ENCODE measurements at regions not wholly inside any gene's neighbourhood (a gene's known extent, or its start where the extent isn't known, plus 50 kb on each side); places are given as distances from the start of the nearest gene placed in this dataset.

DNA sequence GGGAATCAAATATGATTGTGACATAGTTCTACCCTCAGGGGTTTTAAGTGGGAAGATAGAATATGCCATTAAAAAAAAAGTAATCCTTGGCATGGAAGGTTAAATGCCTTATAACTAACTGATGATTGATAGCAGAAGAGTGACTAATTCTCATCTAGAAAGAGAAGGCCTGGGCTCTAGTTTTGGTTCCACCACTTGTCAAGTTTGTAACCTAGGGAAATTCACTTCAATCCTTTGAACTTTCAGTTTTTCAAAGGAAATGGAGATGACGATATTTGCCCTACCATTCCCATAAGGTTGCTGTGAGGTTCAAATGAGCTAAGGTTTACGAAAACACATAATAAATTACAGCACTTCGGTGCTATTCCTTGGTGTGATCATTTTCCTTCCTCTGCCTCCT lies 88.5 kb downstream of the GPR88 start:
- H3K36me3 ChIP-seq (replicated peaks; ENCODE audit: insufficient read depth, low read depth) = no peaks in the 10 kb centered on the region
- TF ChIP-seq EZH2 (IDR thresholded peaks at IDR 0.05; ENCODE audit: borderline replicate concordance) (no peak), EZH2phosphoT487 (IDR thresholded peaks at IDR 0.05; ENCODE audit: low read depth, severe bottlenecking, unreplicated experiment) (no peak)
- TF ChIP-seq, protein P1, sequence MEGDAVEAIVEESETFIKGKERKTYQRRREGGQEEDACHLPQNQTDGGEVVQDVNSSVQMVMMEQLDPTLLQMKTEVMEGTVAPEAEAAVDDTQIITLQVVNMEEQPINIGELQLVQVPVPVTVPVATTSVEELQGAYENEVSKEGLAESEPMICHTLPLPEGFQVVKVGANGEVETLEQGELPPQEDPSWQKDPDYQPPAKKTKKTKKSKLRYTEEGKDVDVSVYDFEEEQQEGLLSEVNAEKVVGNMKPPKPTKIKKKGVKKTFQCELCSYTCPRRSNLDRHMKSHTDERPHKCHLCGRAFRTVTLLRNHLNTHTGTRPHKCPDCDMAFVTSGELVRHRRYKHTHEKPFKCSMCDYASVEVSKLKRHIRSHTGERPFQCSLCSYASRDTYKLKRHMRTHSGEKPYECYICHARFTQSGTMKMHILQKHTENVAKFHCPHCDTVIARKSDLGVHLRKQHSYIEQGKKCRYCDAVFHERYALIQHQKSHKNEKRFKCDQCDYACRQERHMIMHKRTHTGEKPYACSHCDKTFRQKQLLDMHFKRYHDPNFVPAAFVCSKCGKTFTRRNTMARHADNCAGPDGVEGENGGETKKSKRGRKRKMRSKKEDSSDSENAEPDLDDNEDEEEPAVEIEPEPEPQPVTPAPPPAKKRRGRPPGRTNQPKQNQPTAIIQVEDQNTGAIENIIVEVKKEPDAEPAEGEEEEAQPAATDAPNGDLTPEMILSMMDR (IDR thresholded peaks at IDR 0.05; ENCODE audit: poor library complexity) = no peak
- H3K4me2 ChIP-seq = no peak overlapping the region
- DNase-seq (ENCODE audit: low spot score) = no peak
- H2AFZ ChIP-seq = no peak overlapping the region
- no peaks in the 10 kb centered on the region for H3K9me3 ChIP-seq (ENCODE audit: low read depth)
- H3K27ac ChIP-seq = no peak overlapping the region
- H3K27me3 ChIP-seq = no peaks in the 10 kb centered on the region
- H4K20me1 ChIP-seq (ENCODE audit: insufficient read depth, poor library complexity, severe bottlenecking) = no peaks in the 10 kb centered on the region
- no peaks in the 10 kb centered on the region for H3K4me1 ChIP-seq (ENCODE audit: insufficient read depth)
- 91% methylated on average over 3 of the region's 3 CpGs for whole genome bisulfite sequencing (ENCODE audit: low lambda C conversion rate, missing lambda C conversion rate)
- H3K4me3 ChIP-seq = no peak overlapping the region
- no peaks in the 10 kb centered on the region for H3K79me2 ChIP-seq
- H3K9me2 ChIP-seq (replicated peaks; ENCODE audit: insufficient read depth) = no peaks in the 10 kb centered on the region

DNA sequence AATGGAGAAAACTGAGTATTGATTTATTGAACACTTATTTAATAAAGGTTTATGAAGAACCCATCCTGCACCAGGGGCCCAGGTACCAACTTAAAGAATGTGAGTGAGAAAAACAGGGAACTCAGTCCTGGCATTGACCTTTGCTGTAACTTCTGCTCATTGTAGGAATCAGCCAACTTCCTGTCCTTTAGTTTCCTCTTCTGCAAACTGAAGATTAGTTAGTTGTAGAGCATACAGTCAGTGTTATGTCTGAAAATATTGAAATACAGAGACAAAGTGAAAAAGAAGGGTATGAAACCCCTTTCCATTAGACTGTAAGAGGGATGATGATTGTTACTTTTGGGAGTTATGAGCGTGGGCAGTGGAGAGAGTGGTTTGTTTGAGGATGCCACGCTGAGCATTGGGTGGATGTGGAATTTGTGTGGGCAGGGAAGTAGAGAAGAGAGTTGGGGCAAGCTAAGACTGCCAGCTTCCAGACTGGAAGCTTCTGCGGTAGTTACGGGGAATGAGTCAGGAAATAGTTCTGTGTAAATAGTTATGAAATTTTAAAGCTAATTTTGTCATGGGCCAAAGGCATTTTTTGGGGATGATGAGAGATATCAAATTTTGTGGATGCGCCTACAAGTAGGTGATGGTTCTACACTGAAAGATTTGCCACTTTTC lies 89.2 kb downstream of the GPR88 start:
- Histone ChIP-seq H3K4me1 (ENCODE audit: insufficient read depth) (no peaks in the 10 kb centered on the region), H3K27ac (no peak overlapping the region), H3K79me2 (no peaks in the 10 kb centered on the region), H3K9me3 (ENCODE audit: low read depth) (no peaks in the 10 kb centered on the region), H2AFZ (no peak overlapping the region), H3K4me2 (no peak overlapping the region), H4K20me1 (ENCODE audit: insufficient read depth, poor library complexity, severe bottlenecking) (no peaks in the 10 kb centered on the region), H3K9me2 (replicated peaks; ENCODE audit: insufficient read depth) (no peaks in the 10 kb centered on the region), H3K27me3 (no peaks in the 10 kb centered on the region), H3K36me3 (replicated peaks; ENCODE audit: insufficient read depth, low read depth) (no peaks in the 10 kb centered on the region), H3K4me3 (no peak overlapping the region)
- WGBS (ENCODE audit: low lambda C conversion rate, missing lambda C conversion rate) = 95% methylated on average over 5 of the region's 5 CpGs
- DNase-seq (ENCODE audit: low spot score) = no peak
- TF ChIP-seq EZH2phosphoT487 (IDR thresholded peaks at IDR 0.05; ENCODE audit: low read depth, severe bottlenecking, unreplicated experiment) (no peak), EZH2 (IDR thresholded peaks at IDR 0.05; ENCODE audit: borderline replicate concordance) (no peak)
- TF ChIP-seq, protein P1 (IDR thresholded peaks at IDR 0.05; ENCODE audit: poor library complexity) = no peak

DNA sequence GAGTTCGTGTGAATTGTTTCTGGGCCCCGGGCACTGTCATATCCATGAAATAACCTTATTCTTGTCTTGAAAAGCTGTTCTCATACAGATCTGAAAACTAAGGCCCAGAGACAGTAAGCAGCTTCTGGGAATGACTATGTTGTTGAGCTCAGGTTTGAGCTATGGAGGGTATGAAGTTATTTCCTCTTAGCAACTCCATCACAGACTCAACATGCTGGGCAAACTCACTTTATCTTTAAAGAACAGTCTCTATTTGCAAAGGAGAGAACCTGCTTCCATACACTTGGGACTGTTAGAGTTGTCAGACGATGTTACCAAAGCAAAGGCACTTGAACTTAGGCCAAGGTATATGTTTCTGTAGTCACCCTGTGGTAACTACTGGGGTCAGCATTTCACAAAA lies 90.0 kb downstream of the GPR88 start:
- H3K79me2 ChIP-seq = no peaks in the 10 kb centered on the region
- no peak for TF ChIP-seq EZH2phosphoT487 (IDR thresholded peaks at IDR 0.05; ENCODE audit: low read depth, severe bottlenecking, unreplicated experiment)
- TF ChIP-seq, protein P1 (IDR thresholded peaks at IDR 0.05; ENCODE audit: poor library complexity) = no peak
- TF ChIP-seq EZH2 (IDR thresholded peaks at IDR 0.05; ENCODE audit: borderline replicate concordance) = no peak
- H3K9me3 ChIP-seq (ENCODE audit: low read depth) = no peaks in the 10 kb centered on the region
- 88% methylated on average over 3 of the region's 3 CpGs for WGBS (ENCODE audit: low lambda C conversion rate, missing lambda C conversion rate)
- no peaks in the 10 kb centered on the region for H3K9me2 ChIP-seq (replicated peaks; ENCODE audit: insufficient read depth)
- H3K4me1 ChIP-seq (ENCODE audit: insufficient read depth) = no peaks in the 10 kb centered on the region
- no peak overlapping the region for H3K27ac ChIP-seq
- no peaks in the 10 kb centered on the region for H4K20me1 ChIP-seq (ENCODE audit: insufficient read depth, poor library complexity, severe bottlenecking)
- no peaks in the 10 kb centered on the region for H3K36me3 ChIP-seq (replicated peaks; ENCODE audit: insufficient read depth, low read depth)
- no peak overlapping the region for H3K4me2 ChIP-seq
- no peak for DNase-seq (ENCODE audit: low spot score)
- no peak overlapping the region for H2AFZ ChIP-seq
- no peaks in the 10 kb centered on the region for H3K27me3 ChIP-seq
- H3K4me3 ChIP-seq = no peak overlapping the region
